Lower leg skin (tissue), 3 donors: ENCODE measurements at regions not wholly inside any gene's neighbourhood (a gene's known extent, or its start where the extent isn't known, plus 50 kb on each side); places are given as distances from the start of the nearest gene placed in this dataset.

Experiments
- CTCF ChIP-seq, 3 donors: fragments of 450-650 bp; IDR thresholded peaks; one replicate each; pipeline ENCODE4 v1.5.1; 2016; ENCODE audit warnings: antibody characterized with exemption in 3 of 3, mild to moderate bottlenecking in 3 of 3, moderate library complexity in 2 of 3
- POLR2A ChIP-seq, 2 donors: fragments of 450-650 bp; IDR thresholded peaks; one replicate each; pipeline ENCODE4 v1.6.1; 2016 to 2017; ENCODE audit warnings: antibody characterized with exemption in 2 of 2, mild to moderate bottlenecking in 1 of 2, moderate library complexity in 1 of 2

GRCh38 chr2:211157856-211158463 is 601.6 kb downstream of the CPS1 start:
- no peak for TF ChIP-seq CTCF (IDR thresholded peaks at IDR 0.05)
- no peak for TF ChIP-seq POLR2A (IDR thresholded peaks at IDR 0.05)
